NB4 (cell line): ENCODE measurements at regions not wholly inside any gene's neighbourhood (a gene's known extent, or its start where the extent isn't known, plus 50 kb on each side); places are given as distances from the start of the nearest gene placed in this dataset.

Experiments
- POLR2A ChIP-seq: IDR thresholded peaks from 2 replicates; pipeline ENCODE4 v1.6.1; 2011; ENCODE audit warnings: mild to moderate bottlenecking; ENCODE audit not compliant: insufficient read length; ENCODE audit errors: extremely low read depth
- TF ChIP-seq, protein P1 (sequence below): IDR thresholded peaks from one replicate; pipeline ENCODE4 v1.5.1; 2012; ENCODE audit warnings: low read depth, low read length
- TF ChIP-seq, protein P2 (sequence below): IDR thresholded peaks from 2 replicates; pipeline ENCODE4 v1.6.1; 2011; ENCODE audit warnings: low read depth, low read length

DNA sequence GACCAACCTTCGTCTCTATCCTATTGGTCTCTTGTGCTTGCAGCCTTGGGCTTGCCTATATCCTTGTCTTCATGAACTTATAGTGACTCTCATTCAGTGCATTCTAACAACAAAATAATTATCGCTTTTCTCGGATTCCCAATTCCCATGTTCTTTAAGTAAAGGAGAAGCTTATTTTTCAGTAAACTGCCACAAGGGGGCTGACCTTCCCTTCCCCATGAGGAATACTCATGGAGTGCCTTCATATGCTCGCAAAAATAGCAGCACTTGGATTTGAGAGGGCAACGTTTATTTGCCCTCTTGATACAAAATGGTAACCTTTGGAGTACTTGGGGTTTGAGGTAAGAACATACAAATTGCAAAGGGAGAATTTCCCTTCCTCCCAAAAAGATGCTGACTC, 183.2 kb upstream of the TENT5D start:
- TF ChIP-seq, protein P1, sequence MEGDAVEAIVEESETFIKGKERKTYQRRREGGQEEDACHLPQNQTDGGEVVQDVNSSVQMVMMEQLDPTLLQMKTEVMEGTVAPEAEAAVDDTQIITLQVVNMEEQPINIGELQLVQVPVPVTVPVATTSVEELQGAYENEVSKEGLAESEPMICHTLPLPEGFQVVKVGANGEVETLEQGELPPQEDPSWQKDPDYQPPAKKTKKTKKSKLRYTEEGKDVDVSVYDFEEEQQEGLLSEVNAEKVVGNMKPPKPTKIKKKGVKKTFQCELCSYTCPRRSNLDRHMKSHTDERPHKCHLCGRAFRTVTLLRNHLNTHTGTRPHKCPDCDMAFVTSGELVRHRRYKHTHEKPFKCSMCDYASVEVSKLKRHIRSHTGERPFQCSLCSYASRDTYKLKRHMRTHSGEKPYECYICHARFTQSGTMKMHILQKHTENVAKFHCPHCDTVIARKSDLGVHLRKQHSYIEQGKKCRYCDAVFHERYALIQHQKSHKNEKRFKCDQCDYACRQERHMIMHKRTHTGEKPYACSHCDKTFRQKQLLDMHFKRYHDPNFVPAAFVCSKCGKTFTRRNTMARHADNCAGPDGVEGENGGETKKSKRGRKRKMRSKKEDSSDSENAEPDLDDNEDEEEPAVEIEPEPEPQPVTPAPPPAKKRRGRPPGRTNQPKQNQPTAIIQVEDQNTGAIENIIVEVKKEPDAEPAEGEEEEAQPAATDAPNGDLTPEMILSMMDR = no peak
- no peak for TF ChIP-seq POLR2A
- TF ChIP-seq, protein P2, sequence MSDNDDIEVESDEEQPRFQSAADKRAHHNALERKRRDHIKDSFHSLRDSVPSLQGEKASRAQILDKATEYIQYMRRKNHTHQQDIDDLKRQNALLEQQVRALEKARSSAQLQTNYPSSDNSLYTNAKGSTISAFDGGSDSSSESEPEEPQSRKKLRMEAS = no peak
